Activated T-helper 17 cell treated with anti-CD3 and anti-CD28 coated beads, Interleukin-2, amount 50 U/mL, for 72 hours (primary cell): ENCODE measurements at regions not wholly inside any gene's neighbourhood (a gene's known extent, or its start where the extent isn't known, plus 50 kb on each side); places are given as distances from the start of the nearest gene placed in this dataset.

ENCODE experiments used
- ATAC-seq: fragments of 150-1000 bp; cut with Tn5 transposase; replicated peaks from 2 replicates; pipeline ENCODE4 v1.10.0; 2021; ENCODE audit warnings: mild to moderate bottlenecking, moderate library complexity
- H3K27ac Mint-ChIP-seq: one replicate; pipeline ENCODE4 v1.8.0; 2022; ENCODE audit warnings: mixed read lengths
- H3K27me3 Mint-ChIP-seq: one replicate; pipeline ENCODE4 v1.8.0; 2022; ENCODE audit warnings: mixed read lengths
- H3K36me3 Mint-ChIP-seq: one replicate; pipeline ENCODE4 v1.8.0; 2022; ENCODE audit warnings: low read depth, mild to moderate bottlenecking, mixed read lengths
- H3K4me1 Mint-ChIP-seq: one replicate; pipeline ENCODE4 v1.8.0; 2022; ENCODE audit warnings: mixed read lengths
- H3K4me3 Mint-ChIP-seq: one replicate; pipeline ENCODE4 v1.8.0; 2022; ENCODE audit warnings: mild to moderate bottlenecking, mixed read lengths
- H3K9me3 Mint-ChIP-seq: one replicate; pipeline ENCODE4 v1.8.0; 2022; ENCODE audit warnings: mixed read lengths

GRCh38 chr2:19846567-19846966 lies 55.2 kb downstream of the TTC32 start:
- no peaks in the 10 kb centered on the region for H3K4me1 Mint-ChIP-seq
- no peak for ATAC-seq
- peaks cover 3% of the 10 kb centered on the region for H3K9me3 Mint-ChIP-seq
- H3K27ac Mint-ChIP-seq = no peak overlapping the region
- H3K4me3 Mint-ChIP-seq = no peak overlapping the region
- H3K27me3 Mint-ChIP-seq = peaks cover 6% of the 10 kb centered on the region
- H3K36me3 Mint-ChIP-seq = no peaks in the 10 kb centered on the region

DNA sequence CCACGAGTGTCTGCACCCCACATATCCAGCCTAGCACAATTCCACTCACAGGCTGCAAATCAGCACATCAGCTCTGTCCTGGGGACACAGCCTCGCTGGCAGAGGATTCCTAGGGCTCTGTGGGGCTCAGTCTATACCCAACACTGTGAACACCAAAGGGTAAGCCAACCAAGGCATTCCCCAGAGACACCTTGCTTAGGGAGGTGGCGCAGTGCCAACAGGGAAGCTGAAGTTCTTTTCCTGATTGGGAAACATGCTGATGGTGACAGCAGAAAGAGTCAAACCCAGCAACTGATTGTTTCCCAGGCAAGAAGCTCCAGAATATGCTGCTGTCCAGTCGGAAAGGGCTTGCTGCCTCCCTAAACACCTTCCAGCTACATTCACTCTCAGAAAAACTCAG lies 55.8 kb downstream of the TTC32 start:
- no peaks in the 10 kb centered on the region for H3K4me1 Mint-ChIP-seq
- peaks cover 3% of the 10 kb centered on the region for H3K9me3 Mint-ChIP-seq
- H3K27me3 Mint-ChIP-seq = peaks cover 12% of the 10 kb centered on the region
- H3K4me3 Mint-ChIP-seq = no peak overlapping the region
- no peaks in the 10 kb centered on the region for H3K36me3 Mint-ChIP-seq
- no peak overlapping the region for H3K27ac Mint-ChIP-seq
- ATAC-seq = no peak

DNA sequence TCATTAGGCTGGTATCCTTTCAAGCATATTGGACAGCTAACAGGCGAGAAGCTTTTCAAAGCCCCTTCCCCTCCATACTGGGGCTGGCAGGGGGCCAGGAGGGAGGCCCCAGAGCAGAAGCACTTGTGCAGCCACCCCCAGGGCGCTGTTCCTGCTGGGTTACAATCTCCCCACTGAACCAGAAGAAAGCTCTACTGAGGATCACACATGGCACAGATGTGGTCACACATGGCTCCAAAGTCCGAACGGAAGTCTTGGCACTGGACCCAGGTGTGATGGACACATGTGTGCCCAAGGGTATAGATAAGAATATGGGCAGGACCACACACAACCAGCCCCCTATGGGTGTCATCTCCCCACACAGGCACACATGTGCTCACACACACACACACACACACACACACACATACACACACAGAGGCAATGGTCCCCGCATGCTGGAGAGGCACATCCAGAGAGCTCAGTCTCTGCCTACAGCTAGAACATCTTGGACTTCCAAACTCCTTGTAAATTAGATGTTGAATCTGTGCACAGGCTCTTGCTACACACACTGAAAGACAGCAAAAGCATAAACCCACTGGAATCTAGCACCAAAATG lies 56.4 kb downstream of the TTC32 start:
- Mint-ChIP-seq H3K4me3 (no peak overlapping the region), H3K4me1 (no peaks in the 10 kb centered on the region)

GRCh38 chr2:19844750-19845149 lies 57.0 kb downstream of the TTC32 start:
- no peaks in the 10 kb centered on the region for H3K36me3 Mint-ChIP-seq
- no peaks in the 10 kb centered on the region for H3K4me1 Mint-ChIP-seq
- no peak for ATAC-seq
- H3K27me3 Mint-ChIP-seq = peaks cover 15% of the 10 kb centered on the region
- no peak overlapping the region for H3K27ac Mint-ChIP-seq
- H3K9me3 Mint-ChIP-seq = peaks cover 3% of the 10 kb centered on the region
- H3K4me3 Mint-ChIP-seq = no peak overlapping the region

More for the DNA sequence above, 56.4 kb downstream of the TTC32 start:
- H3K9me3 Mint-ChIP-seq = peaks cover 3% of the 10 kb centered on the region
- H3K27ac Mint-ChIP-seq = no peak overlapping the region
- H3K36me3 Mint-ChIP-seq = no peaks in the 10 kb centered on the region
- peaks cover 12% of the 10 kb centered on the region for H3K27me3 Mint-ChIP-seq
- ATAC-seq = no peak

- peaks cover 3% of the 10 kb centered on the region for H3K9me3 Mint-ChIP-seq
- H3K27me3 Mint-ChIP-seq = peaks cover 22% of the 10 kb centered on the region
- no peaks in the 10 kb centered on the region for H3K4me1 Mint-ChIP-seq
- no peak overlapping the region for H3K27ac Mint-ChIP-seq
- no peaks in the 10 kb centered on the region for H3K36me3 Mint-ChIP-seq
- no peak overlapping the region for H3K4me3 Mint-ChIP-seq
- ATAC-seq = no peak
These were observed 57.7 kb downstream of the TTC32 start for GRCh38 chr2:19843992-19844515.

GRCh38 chr2:19841918-19842693 lies 59.7 kb downstream of the TTC32 start:
- Mint-ChIP-seq H3K27me3 (peaks cover 37% of the 10 kb centered on the region), H3K27ac (no peak overlapping the region), H3K36me3 (no peaks in the 10 kb centered on the region), H3K4me1 (no peaks in the 10 kb centered on the region), H3K9me3 (peaks cover 3% of the 10 kb centered on the region), H3K4me3 (no peak overlapping the region)
- no peak for ATAC-seq

DNA sequence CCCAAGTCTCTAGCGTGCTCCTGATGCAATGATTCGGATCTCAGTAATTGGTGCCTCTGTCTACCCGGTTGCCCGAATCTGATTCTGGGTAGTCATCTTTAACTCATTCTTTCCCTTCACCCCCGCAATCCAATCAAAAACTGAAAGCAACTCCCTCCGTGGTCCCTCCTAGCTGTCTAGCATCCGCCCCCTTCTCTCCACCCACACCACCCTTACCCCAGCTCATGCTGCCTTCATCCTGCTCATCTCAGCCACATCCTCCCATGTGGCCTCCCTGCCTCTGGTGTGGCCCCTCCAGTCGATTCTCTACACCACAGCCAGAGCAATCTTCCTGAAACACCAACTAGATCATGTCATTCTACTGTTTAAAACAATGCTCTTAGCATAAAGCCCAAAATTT lies 62.3 kb downstream of the TTC32 start:
- Mint-ChIP-seq H3K9me3 (no peaks in the 10 kb centered on the region), H3K27me3 (peaks cover 45% of the 10 kb centered on the region), H3K27ac (no peak overlapping the region), H3K4me3 (no peak overlapping the region), H3K4me1 (no peaks in the 10 kb centered on the region), H3K36me3 (no peaks in the 10 kb centered on the region)
- ATAC-seq = peak; percentile 64

DNA sequence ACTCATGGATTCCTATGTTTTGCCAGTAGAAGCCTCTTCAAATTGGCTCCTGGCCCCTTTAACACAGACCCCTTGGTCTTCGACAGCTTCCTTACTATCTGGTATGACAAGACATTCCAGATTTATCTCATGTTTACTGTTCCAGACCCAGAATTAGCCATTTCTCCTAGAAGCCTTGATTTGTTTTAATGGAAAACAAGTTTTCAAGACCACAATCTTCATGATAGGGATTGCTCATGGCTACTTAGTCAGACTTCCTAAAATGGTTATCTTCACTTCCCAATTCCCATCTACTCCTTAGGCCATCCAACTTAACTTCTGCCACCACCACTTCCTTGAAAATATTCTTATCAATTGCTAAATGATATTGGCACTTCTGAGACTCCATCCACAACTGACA lies 63.2 kb downstream of the TTC32 start:
- Mint-ChIP-seq H3K4me1 (no peaks in the 10 kb centered on the region), H3K27me3 (peaks cover 41% of the 10 kb centered on the region), H3K36me3 (no peaks in the 10 kb centered on the region), H3K9me3 (no peaks in the 10 kb centered on the region), H3K4me3 (no peak overlapping the region), H3K27ac (no peak overlapping the region)
- no peak for ATAC-seq

GRCh38 chr2:19837235-19837766 lies 64.5 kb downstream of the TTC32 start:
- no peak for ATAC-seq
- H3K36me3 Mint-ChIP-seq = no peaks in the 10 kb centered on the region
- no peaks in the 10 kb centered on the region for H3K9me3 Mint-ChIP-seq
- H3K4me1 Mint-ChIP-seq = no peaks in the 10 kb centered on the region
- no peak overlapping the region for H3K4me3 Mint-ChIP-seq
- H3K27me3 Mint-ChIP-seq = peaks cover 41% of the 10 kb centered on the region
- no peak overlapping the region for H3K27ac Mint-ChIP-seq

DNA sequence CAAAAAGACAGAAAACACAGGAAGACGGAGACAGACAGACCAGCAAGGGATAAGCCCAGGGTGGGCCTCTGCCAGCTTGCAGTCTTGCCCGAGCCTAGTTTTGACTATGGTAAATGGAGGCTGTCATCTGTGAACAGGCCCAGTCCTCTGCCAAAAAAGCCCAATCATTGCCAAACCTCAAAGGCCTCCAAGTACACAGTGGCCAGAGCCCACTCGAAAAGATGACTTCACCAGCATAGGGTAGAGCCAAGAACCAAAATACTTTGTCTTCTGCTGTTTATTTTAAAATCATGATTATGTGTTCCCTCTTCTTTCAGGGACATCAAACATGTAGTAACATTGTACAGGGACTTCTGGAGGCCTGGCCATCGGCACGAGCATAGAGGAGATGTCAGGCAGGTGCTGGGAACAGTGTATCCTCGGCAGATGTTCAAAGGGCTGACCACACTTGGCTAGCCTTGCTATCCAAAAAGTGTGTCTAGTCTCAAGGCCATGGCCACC lies 66.0 kb downstream of the TTC32 start:
- Mint-ChIP-seq H3K27me3 (peaks cover 33% of the 10 kb centered on the region), H3K4me3 (no peak overlapping the region), H3K4me1 (no peaks in the 10 kb centered on the region), H3K36me3 (no peaks in the 10 kb centered on the region), H3K27ac (no peak overlapping the region), H3K9me3 (no peaks in the 10 kb centered on the region)
- ATAC-seq = no peak

- Mint-ChIP-seq H3K4me1 (no peaks in the 10 kb centered on the region), H3K9me3 (no peaks in the 10 kb centered on the region), H3K4me3 (no peak overlapping the region), H3K27me3 (peaks cover 28% of the 10 kb centered on the region), H3K27ac (no peak overlapping the region), H3K36me3 (no peaks in the 10 kb centered on the region)
- ATAC-seq = no peak
These were observed 67.8 kb downstream of the TTC32 start for GRCh38 chr2:19833978-19834377.

DNA sequence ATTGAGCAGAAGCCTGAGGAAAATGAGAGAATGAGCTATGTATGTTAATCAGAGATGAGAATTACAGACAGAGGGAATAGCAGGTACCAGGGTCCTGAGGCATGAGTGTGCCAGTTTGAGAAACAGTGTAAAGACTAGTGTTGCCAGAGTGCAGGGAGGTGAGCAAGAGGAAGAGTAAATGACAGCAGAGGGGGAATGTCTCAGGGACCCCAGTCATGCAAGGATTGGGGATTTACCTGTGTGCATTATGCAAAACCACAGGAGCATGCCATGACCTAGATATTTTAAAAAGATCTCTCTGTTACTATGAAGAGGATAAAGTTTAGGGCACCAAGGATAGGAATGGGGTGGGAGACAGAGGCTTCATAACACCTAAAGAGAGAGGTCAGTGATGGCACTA lies 72.1 kb downstream of the TTC32 start:
- no peak for ATAC-seq
- Mint-ChIP-seq H3K4me1 (no peaks in the 10 kb centered on the region), H3K27ac (no peak overlapping the region), H3K4me3 (no peak overlapping the region), H3K9me3 (no peaks in the 10 kb centered on the region), H3K27me3 (peaks cover 31% of the 10 kb centered on the region), H3K36me3 (no peaks in the 10 kb centered on the region)

GRCh38 chr2:19826874-19827273 lies 74.9 kb downstream of the TTC32 start:
- Mint-ChIP-seq H3K9me3 (no peaks in the 10 kb centered on the region), H3K36me3 (no peaks in the 10 kb centered on the region), H3K27ac (no peak overlapping the region), H3K4me3 (no peak overlapping the region), H3K4me1 (no peaks in the 10 kb centered on the region), H3K27me3 (peaks cover 45% of the 10 kb centered on the region)
- no peak for ATAC-seq

GRCh38 chr2:19823507-19823906 lies 78.3 kb downstream of the TTC32 start:
- H3K4me1 Mint-ChIP-seq = no peaks in the 10 kb centered on the region
- H3K27ac Mint-ChIP-seq = no peak overlapping the region
- no peaks in the 10 kb centered on the region for H3K9me3 Mint-ChIP-seq
- H3K4me3 Mint-ChIP-seq = no peak overlapping the region
- H3K27me3 Mint-ChIP-seq = peaks cover 40% of the 10 kb centered on the region
- H3K36me3 Mint-ChIP-seq = no peaks in the 10 kb centered on the region
- ATAC-seq = no peak
